GM18519 (cell line): ENCODE measurements at regions not wholly inside any gene's neighbourhood (a gene's known extent, or its start where the extent isn't known, plus 50 kb on each side); places are given as distances from the start of the nearest gene placed in this dataset.

Experiments
- ATAC-seq: cut with Tn5 transposase; IDR thresholded peaks from one replicate; pipeline ENCODE4 v1.9.1; 2021; ENCODE audit warnings: mild to moderate bottlenecking, moderate library complexity; ENCODE audit not compliant: unreplicated experiment, low FRiP score

DNA sequence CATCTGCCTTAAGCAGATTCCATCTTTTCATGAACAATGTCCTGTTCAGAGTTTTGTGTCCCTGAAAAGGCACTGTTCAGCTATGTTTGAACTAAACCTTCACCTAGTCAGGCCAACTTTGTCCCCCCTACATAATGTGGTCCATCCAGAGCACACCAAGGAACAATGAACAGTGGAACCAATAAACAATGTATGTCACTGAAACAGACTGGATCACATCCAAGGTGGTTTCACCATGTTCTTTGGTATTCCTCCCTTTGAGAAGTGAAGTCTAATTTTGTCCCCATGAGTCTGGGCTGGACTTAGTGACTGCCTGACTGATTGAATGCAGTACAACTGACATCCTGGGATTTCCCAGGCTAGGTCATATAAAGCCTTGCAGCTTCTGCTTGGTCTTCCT, 174.5 kb downstream of the SLC24A2 start:
- ATAC-seq: no peak

DNA sequence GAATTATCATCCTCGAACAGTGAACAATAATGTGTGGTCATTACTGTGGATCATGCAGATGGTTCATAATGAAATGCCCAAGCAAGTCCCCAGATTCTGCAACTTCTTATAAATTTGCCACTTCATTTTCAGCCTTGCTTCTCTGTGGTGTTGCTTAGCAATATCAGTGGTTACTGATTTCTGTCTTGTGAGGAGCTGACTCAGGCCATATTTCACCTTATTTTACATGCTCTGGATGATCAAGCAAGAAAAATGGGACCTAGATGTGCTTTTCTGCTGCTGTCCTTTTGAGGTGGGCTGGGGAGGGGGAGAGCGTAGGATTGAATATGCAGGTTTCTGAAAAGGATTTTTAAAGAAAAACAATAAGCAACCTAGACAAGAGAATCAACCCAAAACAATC, 188.3 kb downstream of the SLC24A2 start:
- no peak for ATAC-seq

DNA sequence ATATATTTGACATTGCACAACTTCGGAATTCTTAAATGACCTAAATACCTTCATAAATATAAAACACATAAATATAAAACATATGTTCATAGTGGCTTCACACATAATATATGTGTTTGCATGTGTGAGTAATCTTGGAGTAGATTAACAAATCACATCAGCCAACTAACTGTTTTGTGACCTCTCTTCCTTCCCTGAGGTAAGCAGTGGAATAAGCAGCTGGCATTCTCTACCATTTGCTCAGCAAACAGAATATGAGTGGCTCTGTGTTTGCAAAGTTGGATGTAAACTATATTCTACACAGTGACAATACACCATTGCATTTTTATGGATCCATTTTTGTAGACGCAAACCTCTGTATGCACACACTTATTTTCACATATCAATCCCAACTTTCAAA, 189.9 kb downstream of the ACER2 start:
- ATAC-seq: no peak

DNA sequence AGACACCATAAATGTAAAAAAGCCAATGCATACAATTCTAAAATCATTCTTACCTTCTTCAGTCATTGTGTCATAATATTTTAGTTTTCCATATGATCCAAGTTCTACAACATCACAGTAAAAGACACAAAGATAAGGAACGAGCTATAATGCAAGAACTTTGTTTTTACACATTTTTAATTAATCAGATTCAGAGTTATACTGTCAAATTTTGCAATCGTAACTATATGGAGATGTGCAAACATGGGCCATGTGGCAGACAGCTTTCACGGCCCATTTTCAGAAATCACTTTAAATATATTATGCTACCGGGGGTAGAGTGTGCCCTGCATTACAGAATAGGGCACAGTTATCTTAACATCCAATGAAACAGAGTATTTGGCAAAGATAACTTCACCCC, 188.4 kb downstream of the ACER2 start:
- ATAC-seq: no peak

GRCh38 chr9:19595003-19595402, 186.2 kb downstream of the ACER2 start:
- ATAC-seq: no peak

GRCh38 chr9:19587678-19588077, 178.9 kb downstream of the ACER2 start:
- ATAC-seq: no peak

- ATAC-seq: no peak
Measured at GRCh38 chr9:19583890-19584289, 175.1 kb downstream of the ACER2 start.

GRCh38 chr9:19577411-19577810, 168.6 kb downstream of the ACER2 start:
- no peak for ATAC-seq

GRCh38 chr9:19568946-19569345, 160.1 kb downstream of the ACER2 start:
- no peak for ATAC-seq

DNA sequence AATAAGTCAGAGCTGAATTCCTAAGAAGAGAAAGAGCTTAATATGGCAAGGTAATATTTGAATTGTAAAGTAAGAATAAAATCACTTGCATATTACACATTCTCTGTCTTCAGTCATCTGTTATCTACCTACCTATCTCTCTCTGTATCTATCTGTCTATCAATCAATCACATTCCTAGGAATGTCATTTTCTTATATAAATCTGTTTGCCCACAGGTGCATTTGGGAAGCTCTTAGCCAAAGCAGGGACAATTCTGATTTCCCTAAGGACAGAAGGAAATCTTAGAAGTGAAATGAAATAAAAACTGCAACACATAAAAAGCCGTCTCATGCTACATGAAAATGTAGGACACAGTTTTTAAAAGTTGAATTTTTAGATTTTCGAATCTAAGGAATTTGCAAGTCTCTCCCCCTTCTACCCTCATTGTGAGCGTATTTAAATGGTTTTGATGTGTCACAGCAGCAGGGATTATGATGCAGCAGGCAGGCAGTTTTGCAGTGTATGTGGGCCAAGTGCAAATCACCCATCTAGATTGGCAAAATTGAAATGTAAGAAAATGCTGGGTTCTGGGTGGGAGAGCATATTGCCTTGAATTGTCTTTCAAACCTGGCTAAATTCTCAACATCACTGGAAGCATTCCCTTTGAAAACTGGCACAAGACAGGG, 155.7 kb downstream of the ACER2 start:
- ATAC-seq: no peak

GRCh38 chr9:19555214-19555613, 146.4 kb downstream of the ACER2 start:
- no peak for ATAC-seq

DNA sequence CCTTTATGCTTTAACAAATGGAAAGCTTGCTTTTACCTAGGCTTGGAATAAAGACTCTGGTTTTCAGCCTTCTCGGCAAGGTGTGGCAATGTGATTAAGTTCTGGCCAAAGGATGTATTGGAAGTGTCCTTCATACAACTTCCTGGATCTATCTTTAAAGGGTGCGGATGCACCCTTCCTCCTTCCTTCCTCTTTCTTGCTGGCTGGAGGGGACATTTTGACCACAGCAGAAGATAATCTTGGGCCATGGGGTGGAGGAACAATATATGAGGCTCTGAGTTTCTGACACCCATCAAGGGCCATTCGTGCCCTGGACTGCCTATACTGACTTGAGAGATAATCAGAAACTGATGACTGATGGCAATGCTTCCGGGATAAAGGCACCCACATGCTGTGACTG, 145.7 kb downstream of the ACER2 start:
- ATAC-seq: no peak

DNA sequence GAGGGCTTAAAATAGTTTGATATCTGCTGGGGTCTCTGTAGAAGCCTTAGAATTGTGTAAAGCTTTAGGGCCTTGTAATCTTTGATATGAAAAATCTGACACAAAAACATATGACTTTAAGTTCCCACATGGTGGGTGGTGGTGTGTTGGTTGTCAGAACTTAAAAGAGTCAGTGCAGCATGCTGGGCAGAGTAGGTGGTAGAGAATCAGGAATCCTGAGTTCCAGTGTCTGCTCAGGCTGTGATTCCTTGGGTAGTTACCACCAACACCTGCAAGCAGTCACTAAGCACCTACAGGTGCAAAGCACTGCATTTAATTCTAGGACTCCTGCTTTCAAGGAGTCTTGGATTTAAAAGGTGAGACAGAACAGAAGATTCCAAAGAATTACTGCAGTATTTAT, 144.6 kb downstream of the ACER2 start:
- ATAC-seq: no peak

- ATAC-seq: no peak
Measured at GRCh38 chr9:19552282-19553105, 143.7 kb downstream of the ACER2 start.

DNA sequence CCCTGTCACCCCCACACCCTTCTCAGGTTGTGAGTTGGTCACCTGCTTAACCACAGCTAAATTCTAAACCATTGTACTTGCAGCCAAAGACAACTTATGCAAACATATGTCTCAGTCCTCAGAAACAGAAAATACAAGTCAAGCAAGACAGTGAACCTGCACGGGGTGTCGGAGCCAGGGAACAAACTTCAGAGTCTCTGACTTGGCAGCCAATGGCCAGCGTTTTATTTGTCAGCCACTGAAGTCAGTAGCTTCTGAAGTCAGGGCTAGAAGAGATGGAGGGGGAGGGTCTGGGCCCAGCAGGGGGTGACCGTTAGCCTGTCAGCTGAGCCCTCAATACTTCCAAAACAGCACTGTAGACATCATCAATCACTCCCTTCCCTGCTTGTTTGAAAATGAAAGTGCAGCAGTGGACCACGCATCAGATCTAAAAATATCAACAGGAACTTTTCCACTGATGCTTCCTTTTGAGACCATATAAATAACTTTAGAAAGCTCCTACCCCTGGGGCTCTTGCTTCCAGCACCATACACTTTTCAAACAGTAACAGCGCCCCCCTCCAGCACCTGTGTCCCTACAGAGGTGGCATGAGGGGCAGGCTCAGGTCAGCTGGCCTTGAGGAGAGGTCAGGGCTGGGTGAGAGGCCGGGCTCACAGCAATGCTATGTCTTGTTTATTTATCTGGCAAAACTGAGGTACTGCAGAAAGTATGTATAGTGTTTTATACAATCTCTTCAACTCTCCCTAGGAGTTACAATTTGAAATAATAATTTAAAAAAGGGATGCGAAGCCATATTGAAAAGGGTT, 142.5 kb downstream of the ACER2 start:
- ATAC-seq: peak; percentile 53

DNA sequence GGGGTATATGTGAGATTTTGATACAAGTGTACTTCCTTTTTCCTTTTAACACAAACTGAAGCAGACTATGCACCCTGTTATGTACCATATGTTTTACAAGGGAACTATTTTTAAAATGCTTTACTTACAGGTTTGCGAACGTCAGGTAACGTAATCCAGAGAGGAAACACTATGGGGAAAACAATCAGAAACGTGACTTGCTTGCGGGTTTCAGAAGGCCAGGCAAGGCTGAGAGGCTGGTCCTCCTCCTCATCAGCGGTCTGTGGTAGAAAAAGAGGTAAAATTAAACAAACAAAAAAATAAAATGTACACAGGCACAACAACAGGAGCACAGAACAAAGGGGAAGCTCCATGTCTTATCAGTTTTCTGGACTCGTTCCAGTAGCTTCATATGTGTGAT, 141.2 kb downstream of the ACER2 start:
- no peak for ATAC-seq

GRCh38 chr9:19533373-19533772, 124.6 kb downstream of the ACER2 start:
- ATAC-seq: no peak

DNA sequence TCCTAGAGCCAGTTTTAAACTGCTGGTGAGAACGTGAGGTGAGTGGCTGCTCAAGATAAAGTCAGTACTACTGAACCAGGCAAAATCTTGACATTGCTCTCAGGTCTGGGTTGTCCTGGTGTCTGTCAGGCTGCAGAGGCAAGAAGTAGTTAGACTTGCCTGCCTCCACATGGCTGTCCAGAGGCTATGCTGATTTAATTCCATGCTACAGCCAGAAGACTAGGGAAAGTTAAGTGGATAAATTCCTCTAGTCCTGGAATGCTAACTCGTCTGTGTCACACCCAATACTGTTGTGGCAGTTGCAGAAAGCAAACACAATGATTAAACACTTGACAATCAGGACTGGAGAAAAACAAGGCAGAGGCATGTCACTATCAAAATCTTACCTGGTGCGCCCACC, 118.9 kb downstream of the ACER2 start:
- ATAC-seq: no peak

DNA sequence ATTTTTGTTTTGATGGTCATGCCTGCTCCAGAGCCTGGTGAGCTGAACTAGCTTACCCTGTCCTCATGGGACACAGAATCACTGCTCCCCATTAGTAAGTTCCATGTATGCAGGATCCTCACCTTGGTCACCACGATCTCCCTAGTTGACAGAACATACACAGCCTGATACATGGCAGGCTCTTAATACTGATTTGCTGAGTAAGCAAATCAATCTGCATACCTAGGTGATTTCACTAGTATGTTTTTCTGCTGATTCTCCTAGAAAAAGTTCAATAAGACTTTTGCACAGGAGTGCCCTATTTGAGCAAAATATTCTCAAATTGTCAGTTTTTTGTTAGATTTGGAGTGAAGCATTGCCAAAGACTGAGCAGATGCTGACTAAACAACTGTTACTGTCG, 113.7 kb downstream of the ACER2 start:
- no peak for ATAC-seq

- no peak for ATAC-seq
Measured at GRCh38 chr9:19521205-19521604, 112.4 kb downstream of the ACER2 start.

DNA sequence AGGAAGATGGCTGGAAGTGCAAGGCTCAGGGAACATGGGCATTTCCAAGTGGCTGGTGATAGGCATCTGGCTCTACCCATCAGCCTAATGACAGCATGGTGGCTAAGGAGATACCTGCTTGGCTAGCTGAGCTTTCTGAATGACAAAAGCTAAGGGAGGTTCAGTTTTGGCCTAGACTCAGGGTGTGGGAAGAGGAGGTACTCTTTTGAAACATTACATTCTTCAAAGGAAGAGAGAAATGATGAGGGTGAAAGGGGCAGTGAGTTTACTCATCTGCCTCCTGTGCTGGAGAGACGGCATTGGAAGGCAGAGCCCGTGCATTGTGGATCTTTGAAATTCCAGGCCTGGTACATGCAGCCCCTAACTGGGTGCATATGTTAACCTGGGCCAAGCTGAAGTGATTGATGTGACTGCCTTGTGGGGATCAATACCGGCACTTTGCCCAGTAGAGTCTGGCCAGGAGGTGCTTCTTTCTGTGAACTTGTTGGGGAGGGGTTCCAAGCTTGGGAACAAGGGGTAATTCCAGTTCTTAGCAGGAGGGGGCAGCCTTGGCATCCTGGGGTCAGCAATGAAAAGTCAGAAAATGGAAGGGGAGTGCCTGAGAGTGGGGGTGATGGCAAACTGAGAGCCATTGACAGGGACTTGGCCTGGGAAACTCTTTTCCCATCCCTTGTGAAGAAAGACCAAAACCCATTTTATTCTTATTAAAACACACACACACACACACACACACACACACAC, 108.6 kb downstream of the ACER2 start:
- no peak for ATAC-seq
